ENCODE measurements at regions not wholly inside any gene's neighbourhood (a gene's known extent, or its start where the extent isn't known, plus 50 kb on each side); places are given as distances from the start of the nearest gene placed in this dataset.

DNA sequence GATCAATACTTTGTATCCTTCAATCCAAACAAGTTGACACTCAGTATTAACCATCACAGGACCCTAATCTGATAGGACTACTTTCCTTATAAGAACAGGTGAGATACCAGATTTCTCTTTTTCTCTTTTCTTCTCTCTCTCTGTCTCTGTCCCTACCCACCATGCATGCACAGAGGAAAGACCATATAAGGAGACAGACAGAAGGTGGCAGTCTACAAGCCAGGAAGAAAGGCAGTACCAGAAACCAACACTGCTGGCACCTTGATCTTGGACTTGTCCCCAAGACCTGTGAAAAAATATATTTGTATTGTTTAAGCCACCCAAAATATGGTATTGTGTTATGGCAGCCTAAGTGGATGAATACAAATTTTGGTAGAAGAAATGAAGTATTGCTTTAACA, 156.2 kb upstream of the KCNH7 start:
- TF ChIP-seq, protein P1, sequence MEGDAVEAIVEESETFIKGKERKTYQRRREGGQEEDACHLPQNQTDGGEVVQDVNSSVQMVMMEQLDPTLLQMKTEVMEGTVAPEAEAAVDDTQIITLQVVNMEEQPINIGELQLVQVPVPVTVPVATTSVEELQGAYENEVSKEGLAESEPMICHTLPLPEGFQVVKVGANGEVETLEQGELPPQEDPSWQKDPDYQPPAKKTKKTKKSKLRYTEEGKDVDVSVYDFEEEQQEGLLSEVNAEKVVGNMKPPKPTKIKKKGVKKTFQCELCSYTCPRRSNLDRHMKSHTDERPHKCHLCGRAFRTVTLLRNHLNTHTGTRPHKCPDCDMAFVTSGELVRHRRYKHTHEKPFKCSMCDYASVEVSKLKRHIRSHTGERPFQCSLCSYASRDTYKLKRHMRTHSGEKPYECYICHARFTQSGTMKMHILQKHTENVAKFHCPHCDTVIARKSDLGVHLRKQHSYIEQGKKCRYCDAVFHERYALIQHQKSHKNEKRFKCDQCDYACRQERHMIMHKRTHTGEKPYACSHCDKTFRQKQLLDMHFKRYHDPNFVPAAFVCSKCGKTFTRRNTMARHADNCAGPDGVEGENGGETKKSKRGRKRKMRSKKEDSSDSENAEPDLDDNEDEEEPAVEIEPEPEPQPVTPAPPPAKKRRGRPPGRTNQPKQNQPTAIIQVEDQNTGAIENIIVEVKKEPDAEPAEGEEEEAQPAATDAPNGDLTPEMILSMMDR (IDR thresholded peaks at IDR 0.05; ENCODE audit: low read depth, low read length), result no peak
- TF ChIP-seq EZH2phosphoT487 (IDR thresholded peaks at IDR 0.05; ENCODE audit: low read depth), result no peak

Data from OCI-LY3 (cell line).